NCI-H345 (cell line): ENCODE measurements at regions not wholly inside any gene's neighbourhood (a gene's known extent, or its start where the extent isn't known, plus 50 kb on each side); places are given as distances from the start of the nearest gene placed in this dataset.

ENCODE experiments used
- DNase-seq: peaks from one replicate; lab custom pipeline; 2025; lab: John Stamatoyannopoulos, UW

DNA sequence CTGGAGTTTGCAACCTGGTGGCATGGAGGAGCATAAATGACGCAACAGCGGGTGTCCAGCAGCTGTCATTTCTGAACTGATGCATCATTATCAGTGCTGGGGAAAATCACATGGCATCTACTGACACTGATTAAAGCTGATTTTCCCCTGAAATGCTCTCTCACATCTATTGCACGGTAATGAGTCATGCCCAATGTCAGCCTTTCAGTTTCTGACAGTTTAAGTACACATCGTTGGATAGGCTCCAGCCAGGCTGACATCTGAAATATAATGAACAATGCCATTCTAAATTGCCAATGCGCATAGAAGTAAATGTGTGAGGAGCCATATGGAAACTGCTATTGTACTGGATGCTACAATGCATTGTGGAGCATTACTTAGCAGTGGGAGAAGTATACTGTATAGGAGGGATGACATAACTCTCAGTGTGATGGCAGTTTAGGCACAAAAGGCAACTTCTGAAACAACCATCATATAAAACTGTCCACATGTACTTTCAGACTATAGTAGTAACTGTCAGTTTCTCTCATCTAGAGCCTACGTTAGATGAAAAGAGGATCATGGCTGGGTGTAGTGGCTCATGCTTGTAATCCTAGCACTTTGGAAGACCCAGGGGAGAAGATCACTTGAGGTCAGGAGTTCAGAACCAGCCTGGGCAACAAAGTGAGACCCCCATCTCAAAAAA is 389.3 kb upstream of the DMAC1 start:
- peak; percentile 58 for DNase-seq

DNA sequence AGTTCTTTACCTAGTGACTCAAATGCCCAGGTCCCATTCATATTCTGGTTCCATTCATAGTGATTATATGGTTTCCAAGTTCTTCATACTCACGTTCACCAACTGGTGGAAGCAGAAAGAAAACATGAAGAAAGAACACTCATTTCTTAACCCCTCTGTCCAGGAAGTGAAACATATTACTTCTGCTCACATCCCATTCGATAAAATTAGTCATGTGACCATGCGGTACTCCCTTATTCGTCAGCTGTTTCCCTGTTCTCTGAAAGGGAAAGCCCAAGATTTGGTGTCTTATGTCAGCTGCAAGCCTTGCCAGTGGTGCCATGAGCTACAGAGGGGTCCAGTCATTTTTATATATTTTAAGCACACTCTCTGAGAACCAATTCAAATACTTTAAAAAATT is 387.0 kb upstream of the DMAC1 start:
- no peak for DNase-seq

DNA sequence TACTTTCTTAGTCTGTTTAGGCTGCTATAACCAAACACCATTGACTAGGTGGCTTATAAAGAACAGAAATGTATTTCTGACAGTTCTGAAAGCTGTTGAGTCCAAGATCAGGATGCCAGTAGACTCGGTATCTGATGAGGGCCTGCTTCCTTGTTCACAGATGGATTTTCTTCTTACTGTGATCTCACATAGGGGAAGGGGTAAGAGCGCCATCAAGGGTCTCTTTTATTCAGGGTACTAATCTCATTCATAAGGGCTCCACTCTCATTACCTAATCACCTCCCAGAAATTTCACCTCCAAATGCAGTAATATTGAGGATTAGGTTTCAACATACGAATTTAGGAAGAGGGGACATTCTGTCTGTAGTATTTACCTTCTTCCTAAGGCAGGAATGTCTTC is 384.0 kb upstream of the DMAC1 start:
- no peak for DNase-seq

DNA sequence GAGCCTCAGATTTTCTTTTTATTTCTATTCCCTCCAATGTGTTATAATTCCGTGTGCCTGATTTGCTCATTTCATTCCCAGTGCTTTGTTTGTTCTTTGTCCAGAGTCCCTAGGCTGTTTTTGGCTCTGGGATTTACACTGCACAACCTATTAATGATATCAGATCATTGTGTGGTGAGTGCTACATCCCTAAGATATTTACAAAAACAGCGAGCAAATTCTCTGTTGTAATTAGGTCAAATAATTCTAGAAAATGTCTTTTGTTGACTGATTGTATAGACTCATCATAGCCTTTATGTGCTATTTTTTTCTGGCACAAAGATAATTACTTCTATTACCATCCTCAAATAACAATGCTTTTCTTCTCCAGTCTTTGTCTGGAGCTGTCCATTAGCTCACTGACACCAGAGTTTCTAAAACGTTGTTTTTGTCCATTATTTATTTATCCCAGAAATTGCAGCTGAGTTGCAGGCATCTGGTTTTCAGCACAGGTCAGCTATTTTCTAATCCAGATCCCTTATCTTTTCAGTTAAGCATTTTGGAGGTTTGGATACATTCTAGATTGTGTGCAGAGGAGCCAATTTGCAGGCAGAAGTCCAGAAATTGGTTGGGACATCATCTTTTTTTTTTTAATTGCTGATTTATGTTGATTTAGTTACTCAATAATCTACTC is 379.9 kb upstream of the DMAC1 start:
- DNase-seq = no peak

DNA sequence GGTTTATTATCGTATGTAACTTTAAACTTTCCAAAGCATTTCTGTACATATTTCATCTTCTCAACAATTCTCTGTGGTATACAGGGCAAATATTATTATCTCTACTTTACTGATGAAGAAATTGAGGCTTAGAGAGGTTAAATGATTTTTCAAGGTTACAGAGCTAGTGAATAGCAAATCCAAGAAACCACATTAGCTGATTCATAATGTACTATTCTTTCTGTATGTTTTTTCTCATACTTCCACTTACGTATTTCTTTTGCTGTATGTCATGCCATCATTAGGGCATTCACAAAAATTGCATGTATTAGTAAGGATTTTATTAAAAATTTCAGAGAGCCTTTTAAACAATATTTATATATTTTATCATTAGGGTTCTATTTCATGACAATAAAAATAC is 372.4 kb upstream of the DMAC1 start:
- no peak for DNase-seq

DNA sequence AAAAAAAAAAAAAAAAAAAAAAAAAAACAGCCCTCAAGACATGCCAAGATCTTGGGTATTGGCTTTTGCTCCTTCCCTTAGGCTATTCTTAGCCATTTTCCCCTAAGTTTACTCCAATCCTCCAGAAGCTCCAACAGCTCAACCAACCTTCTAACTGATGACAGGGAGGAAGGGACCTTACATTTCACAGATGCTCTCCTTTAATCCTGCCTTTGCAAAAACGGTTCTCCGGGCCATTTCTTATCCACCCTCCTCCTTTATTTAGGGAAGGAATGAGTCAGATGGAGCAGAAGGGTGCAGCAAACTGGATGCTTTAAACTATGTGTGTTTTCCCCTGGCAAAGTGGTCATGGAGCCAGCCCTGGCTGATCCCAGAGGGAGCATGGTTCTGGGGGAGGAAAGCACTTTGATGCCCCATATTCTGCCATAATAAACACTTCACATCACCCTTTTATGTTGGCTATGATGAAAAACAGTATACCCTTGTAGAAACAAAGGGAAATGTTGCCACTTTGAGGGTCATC is 369.4 kb upstream of the DMAC1 start:
- no peak for DNase-seq

DNA sequence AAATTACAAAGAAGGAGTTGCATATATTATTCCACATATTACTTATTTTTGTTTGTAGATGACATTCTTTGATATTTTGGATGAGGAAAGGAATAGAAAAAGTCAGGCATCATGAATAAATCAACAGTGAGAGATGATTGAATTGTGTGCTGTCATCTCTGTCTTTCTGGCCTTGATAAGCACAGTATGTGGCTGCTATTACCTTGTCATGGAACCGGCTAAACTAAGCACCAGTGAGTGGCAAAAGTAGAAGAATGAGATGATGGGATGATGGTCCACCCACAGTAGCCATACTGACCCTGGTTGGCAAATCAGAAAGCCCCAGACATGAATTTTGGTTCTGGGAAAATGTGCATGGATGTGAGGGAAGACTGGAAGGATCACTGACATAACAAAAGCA is 361.2 kb upstream of the DMAC1 start:
- no peak for DNase-seq

DNA sequence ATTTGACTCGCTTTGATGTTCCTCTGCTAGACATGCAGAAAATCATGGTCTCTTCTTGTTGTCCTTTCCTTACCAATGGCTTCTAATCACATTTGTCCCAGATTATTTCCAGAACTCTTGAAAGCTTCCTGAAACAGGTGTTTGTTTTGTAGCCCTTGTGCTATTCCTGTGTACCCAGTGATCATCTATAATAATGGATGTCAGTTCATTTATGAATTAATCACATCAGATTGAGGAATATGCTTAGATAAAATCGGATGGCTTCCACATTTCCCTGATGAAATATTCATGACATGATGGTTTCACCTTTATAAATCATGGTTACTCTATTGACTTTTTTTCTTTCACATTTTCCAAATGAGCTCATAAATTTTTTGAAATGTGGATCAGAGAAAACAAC is 359.0 kb upstream of the DMAC1 start:
- DNase-seq = no peak

DNA sequence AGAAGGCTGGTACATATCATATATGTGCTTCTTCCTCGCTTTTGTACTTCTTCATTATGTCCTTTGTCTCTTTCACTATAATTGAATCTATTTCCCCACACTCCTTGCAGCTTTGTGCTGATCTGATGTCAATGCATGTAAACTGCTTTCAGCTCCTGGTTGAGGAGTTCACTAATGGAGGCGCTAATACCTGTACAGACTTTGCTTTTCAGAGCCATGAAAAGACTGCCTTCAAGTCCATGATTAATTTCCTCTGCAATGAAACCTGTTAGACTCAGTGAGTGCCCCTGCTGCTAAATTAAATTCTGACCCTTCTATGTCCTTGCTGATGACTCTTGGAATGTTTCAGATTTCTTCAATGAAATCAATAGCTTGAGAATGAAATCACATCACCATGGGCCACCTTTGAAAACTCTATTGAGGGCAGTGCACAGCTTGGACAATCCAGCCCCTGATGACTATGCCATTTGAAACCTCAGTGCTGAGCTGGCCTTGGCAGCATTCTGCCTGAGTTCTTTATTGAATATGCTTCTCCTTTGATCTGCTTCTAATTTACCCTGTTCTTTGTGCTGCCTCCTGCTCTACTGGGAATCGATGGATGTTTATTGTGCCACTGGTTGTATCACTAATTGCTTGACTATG is 358.2 kb upstream of the DMAC1 start:
- DNase-seq = no peak

DNA sequence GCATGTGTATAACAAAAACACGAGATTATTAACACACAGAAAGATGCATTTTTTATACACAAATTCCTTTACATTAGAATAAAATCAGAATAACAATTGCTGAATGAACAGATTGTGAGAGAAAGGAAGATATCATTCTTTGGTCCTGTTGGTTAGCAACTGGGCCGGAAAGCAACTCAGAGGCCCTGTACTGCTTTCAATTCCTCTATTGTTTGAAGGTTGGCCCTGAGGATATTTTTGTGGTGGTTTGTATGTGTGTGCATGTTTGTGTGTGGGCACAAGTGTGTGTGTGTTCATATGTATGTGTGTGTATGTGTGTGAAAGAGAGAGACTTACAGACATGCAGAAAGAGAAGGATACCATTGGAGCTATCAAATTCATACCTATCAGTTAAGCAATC is 356.8 kb upstream of the DMAC1 start:
- DNase-seq = no peak

DNA sequence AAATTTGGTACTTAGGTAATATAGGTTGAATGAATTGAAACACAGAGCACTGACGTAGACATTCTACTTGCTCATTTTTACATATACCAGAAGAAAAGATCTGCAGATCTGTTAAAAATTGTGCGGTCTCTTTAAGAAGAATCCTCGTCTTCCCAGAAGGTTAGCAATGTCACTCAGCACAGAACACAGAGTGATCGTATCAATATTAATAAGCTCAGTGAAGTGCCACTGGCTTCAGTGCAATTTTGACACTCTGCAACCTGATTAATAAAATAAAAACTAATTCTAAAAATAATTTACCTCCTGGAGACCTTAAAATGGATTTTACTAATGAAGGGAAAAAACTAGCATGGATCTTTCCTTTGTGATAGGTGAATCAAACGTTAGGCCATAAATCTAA is 356.1 kb upstream of the DMAC1 start:
- no peak for DNase-seq

DNA sequence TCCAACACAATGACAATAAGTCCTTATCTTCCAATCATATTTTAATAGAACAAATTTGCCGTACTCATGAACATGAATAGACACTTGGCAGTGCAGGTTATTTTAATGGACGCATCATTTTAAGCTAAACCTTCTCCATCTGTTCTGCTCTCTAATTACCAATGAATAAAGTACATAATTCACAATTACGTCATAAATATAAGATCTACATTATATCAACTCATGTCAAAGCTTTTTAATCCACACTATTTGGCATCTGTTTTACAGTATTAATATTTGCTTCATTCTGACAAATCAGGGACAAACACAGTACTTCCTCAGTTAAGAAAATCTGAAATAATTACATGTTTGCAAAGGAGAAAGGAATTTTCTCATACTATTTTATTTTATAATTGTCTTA is 344.1 kb upstream of the DMAC1 start:
- no peak for DNase-seq

DNA sequence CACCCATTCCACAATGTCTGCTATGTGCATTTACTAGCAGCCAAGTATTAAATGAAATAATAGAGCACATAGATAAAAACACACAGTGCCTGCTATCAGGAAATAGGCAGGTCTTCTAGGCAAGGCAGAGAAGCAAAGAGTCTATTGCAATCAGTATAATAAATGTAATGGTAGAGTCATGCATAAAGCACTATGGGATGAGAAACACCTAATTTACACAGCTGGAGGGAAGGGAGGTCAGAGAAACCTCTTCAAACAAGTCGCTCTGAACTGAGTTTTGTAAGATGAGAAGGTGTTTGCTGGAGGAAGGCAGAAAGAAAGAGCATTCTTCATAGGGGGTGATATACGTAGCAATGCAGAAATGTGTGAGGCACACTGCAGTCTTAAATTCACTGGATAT is 341.0 kb upstream of the DMAC1 start:
- no peak for DNase-seq

DNA sequence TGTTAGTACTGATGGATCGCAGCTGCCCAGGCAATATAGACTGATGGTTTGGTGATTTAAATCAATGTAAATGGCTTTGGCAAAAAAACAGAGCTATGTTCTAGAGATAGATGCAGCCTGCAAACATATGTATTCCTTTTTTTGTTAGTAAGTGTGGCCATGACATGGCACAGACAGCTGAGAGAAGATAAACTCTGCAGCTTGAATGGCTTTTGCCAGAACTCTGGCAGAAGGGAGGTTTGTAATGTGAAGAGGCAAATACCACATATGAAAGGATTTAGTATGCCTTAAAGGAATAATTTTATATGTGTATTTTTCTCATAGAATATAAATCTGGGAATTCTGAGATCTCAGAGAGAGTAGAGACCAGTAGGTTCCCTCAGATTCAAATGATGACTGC is 340.2 kb upstream of the DMAC1 start:
- DNase-seq = no peak

DNA sequence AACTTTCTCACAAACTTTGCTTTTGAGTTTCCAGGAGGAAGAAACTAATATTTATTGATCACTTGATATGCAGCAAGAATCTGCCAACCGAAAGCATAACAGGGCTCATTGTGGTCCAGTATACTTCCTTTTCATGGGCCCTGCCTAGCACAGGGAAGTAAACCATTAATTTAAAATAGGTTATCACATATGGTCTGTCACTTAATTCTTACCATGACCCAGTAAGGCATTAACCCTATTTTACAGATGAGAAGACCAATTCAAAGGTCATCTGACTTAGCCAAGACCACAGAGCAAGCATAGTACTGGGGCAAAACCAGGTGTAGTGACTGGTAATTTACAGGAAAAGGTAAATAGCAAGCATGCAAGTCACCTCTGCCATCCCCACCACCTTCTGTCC is 336.9 kb upstream of the DMAC1 start:
- no peak for DNase-seq

DNA sequence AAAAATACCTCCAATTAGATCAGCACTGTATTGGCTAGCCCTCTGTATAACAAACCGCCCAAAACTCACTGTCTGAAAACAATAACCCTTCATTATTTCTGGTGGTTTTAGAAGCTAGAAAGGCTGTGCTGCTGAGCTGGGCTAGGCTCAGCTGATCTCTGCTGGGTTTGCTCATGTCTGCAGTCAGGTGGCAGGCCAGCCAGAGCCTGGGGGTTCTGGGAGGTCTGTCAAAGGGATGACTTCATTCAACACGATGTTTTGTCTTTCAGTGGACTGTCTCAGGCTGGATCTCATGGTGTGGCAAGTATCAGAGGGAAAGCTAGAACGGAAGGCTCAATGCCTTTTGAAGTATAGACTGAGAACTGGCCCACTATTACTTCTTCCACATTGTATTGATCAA is 335.1 kb upstream of the DMAC1 start:
- no peak for DNase-seq

DNA sequence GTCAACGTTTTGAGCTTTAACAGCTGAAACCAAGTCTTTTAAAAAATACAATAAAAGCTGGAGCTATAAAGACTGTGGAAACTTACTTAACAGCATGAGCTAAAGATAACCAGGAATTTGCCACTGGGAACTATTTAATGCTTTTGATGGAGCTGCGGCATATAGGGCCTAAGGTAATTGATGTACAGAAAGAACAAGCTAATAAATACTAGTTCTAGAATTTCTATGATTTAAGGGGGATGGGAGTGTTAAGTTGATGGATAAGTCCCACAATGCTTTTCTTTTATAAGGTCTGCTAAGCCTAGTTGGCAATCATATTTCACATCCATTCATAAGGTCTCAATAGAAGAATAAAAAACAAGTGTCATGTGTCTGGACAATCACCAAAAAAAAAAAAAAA is 334.0 kb upstream of the DMAC1 start:
- no peak for DNase-seq

DNA sequence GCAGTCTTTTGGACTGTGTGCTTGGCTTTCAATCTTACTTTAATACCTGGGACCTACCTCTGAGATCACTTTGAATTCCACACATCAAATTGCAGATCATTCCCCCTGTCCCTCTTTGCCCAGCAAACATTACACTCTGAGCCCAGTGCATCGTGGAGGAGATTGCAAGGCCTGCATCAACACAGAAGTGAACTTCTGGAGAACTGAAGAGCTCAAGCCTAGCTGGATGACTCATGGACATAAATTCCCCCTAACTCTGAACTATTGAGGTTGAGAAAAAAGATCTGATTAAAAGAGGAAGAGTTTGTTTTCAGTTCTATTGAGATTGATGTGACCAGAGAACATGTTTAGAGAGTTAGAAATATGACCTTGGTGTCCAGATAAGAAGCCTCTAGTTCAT is 316.0 kb upstream of the DMAC1 start:
- no peak for DNase-seq

DNA sequence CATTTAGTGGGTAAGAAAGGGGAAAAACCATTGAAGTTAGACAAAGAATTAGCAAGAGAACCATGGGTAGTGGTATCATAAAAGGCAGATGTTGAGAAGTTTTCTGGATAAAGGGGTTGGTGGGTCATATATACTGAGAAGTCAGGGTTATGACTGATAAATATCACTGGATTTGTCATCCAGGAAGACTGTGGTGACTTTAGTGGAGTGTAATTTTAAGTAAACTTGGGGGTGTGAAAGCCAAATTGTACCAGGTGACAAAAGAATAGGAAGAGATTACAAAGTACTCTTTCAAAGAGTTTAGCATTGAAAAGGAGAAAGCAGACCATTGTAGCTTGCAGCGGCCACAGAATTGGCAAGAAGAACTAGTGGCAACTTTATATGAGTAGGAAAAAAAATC is 315.2 kb upstream of the DMAC1 start:
- no peak for DNase-seq

DNA sequence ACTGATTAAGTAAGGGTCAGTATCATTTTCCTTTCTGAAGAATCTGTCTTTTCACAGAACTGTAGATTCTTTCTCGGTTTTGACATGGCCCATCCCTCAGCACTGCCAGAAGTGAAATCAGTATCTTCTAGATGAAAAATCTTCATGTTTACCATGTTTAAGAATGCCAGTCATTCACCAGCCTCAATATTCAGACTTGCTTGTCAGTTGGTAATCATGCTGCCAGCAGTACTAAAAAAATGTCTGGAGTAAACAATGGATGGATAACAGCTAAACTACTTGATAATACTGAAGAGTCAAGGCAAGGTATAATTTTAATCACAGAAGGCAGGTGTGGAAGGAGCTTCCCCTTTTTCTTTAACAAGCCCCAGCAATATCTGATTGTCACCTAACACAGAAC is 306.8 kb upstream of the DMAC1 start:
- DNase-seq = no peak

DNA sequence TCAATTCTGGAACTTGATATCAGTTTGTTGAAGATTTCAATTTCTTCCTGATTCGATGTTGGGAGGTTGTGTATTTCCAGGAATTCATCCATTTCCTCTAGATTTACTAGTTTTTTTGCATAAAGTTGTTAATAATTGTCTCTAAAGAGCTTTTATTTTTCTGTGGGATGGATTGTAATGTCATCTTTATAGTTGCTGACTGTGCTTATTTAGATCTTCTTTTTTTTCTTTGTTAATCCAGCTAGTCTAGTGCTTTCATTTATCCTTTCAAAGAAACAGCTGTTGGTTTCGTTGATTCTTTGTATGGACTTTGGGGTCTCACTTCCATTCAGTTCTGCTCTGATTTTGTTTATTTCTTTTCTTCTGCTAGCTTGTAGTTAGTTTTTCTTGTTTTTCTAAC is 302.0 kb upstream of the DMAC1 start:
- no peak for DNase-seq

DNA sequence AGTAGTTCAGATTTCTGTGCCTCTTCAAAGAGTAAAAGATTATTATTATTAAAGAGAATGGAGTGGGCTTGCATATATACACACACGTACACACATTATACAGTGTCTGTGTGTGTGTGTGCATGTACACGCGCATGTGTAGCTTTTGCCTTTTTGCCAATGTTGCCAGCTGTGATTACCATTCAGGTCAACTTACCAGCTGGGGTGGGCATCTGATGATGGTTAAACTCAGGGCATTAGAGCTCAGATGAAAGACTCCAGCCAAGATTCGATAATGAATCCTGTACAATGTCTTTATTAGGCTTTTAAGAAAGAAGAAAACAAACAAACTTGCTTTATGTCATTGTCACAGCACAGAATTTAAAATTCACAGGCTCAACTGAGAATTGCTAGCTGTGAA is 296.5 kb upstream of the DMAC1 start:
- no peak for DNase-seq

DNA sequence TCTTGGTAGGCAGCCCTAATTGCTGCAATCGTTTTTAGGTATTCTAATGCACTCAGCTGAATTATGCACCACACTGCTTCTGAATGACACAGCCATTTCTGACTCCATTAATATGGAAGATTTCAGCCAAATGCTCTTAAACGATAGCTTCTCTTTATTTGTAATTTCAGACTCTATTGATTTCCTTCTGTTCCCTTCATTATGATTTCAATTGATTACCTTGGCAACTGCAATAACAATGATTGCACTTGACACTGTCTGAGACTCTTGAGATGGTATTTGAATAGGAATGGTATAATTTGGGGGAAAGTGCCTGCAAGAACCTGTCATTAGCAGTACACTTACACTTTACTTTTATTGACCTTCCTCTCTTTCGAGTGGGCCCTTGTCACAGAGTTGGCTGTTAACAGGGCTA is 296.1 kb upstream of the DMAC1 start:
- peak; percentile 93 for DNase-seq

DNA sequence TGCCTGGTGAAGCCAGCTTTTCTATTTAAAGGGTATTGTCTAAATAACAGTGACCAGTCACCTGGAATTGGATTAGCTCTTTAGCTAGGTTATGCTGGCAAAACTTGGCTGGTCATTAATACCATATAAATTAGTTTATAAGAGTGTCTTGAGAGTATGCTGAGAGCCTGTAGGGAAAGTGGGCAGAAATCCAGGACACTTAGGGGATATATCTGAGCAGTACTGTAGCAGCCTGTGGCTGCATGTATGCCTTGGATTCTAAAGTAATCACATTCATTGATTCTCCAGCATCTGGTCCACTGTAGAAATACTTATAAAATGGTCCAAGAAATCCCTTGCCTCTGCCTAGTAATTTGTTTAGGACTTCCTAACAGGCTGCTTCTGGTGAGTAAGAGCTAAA is 288.9 kb upstream of the DMAC1 start:
- no peak for DNase-seq
